Neuron (in vitro differentiated cells): ENCODE measurements at regions not wholly inside any gene's neighbourhood (a gene's known extent, or its start where the extent isn't known, plus 50 kb on each side); places are given as distances from the start of the nearest gene placed in this dataset.
"Not testable (repeated sequence)": the region's sequence is repeated elsewhere in the genome, so short reads cannot be mapped to it uniquely, and the experiment has no call there.

Source experiments
- H2AFZ ChIP-seq: one replicate; pipeline ENCODE4 v1.6.1; 2013; ENCODE audit warnings: low read depth, mild to moderate bottlenecking, inconsistent platforms, low read length, moderate library complexity
- H3K27me3 ChIP-seq: one replicate; pipeline ENCODE4 v1.6.1; 2013; ENCODE audit warnings: low read length; ENCODE audit not compliant: insufficient read depth
- H3K36me3 ChIP-seq: one replicate; pipeline ENCODE4 v1.6.1; 2013; ENCODE audit warnings: low read length; ENCODE audit not compliant: insufficient read depth
- H3K4me1 ChIP-seq: one replicate; pipeline ENCODE4 v1.6.1; 2013; ENCODE audit warnings: low read length; ENCODE audit not compliant: insufficient read depth
- H3K4me3 ChIP-seq: 2 replicates; pipeline ENCODE4 v1.5.1; 2013; ENCODE audit warnings: mild to moderate bottlenecking, low read length, moderate library complexity
- H3K9me3 ChIP-seq: one replicate; pipeline ENCODE4 v1.6.1; 2013; ENCODE audit warnings: low read length

GRCh38 chr4:138871555-138871875 lies 144.1 kb upstream of the NOCT start:
- Histone ChIP-seq H3K4me1 (peaks cover 2% of the 10 kb centered on the region), H3K36me3 (no peaks in the 10 kb centered on the region), H3K9me3 (no peaks in the 10 kb centered on the region), H3K27me3 (peaks cover 2% of the 10 kb centered on the region), H3K4me3 (no peak overlapping the region), H2AFZ (no peak overlapping the region)

GRCh38 chr4:138870737-138871554 lies 144.6 kb upstream of the NOCT start:
- H3K4me1 ChIP-seq = peaks cover 2% of the 10 kb centered on the region
- peak overlapping the region; percentile 2 for H2AFZ ChIP-seq
- H3K27me3 ChIP-seq = no peaks in the 10 kb centered on the region
- H3K4me3 ChIP-seq = no peak overlapping the region
- H3K36me3 ChIP-seq = no peaks in the 10 kb centered on the region
- H3K9me3 ChIP-seq = no peaks in the 10 kb centered on the region

GRCh38 chr4:138869631-138870030 lies 145.9 kb upstream of the NOCT start:
- Histone ChIP-seq H3K9me3 (no peaks in the 10 kb centered on the region), H3K36me3 (no peaks in the 10 kb centered on the region), H3K27me3 (no peaks in the 10 kb centered on the region), H3K4me3 (no peak overlapping the region), H3K4me1 (peaks cover 2% of the 10 kb centered on the region), H2AFZ (no peak overlapping the region)

- no peak overlapping the region for H2AFZ ChIP-seq
- H3K27me3 ChIP-seq = no peaks in the 10 kb centered on the region
- H3K4me1 ChIP-seq = peaks cover 2% of the 10 kb centered on the region
- no peaks in the 10 kb centered on the region for H3K9me3 ChIP-seq
- H3K4me3 ChIP-seq = no peak overlapping the region
- no peaks in the 10 kb centered on the region for H3K36me3 ChIP-seq
Measured at GRCh38 chr4:138869165-138869564, 146.4 kb upstream of the NOCT start.

- Histone ChIP-seq H3K9me3 (no peaks in the 10 kb centered on the region), H3K36me3 (no peaks in the 10 kb centered on the region), H3K27me3 (no peaks in the 10 kb centered on the region), H2AFZ (no peak overlapping the region), H3K4me3 (no peak overlapping the region), H3K4me1 (peaks cover 2% of the 10 kb centered on the region)
Measured at GRCh38 chr4:138868562-138868961, 147.0 kb upstream of the NOCT start.

- Histone ChIP-seq H3K9me3 (no peaks in the 10 kb centered on the region), H3K27me3 (no peaks in the 10 kb centered on the region), H3K4me1 (peaks cover 2% of the 10 kb centered on the region), H2AFZ (no peak overlapping the region), H3K36me3 (no peaks in the 10 kb centered on the region), H3K4me3 (no peak overlapping the region)
Measured at GRCh38 chr4:138867404-138867803, 148.2 kb upstream of the NOCT start.

GRCh38 chr4:138866314-138866713 lies 149.3 kb upstream of the NOCT start:
- H3K36me3 ChIP-seq = no peaks in the 10 kb centered on the region
- no peak overlapping the region for H3K4me3 ChIP-seq
- peaks cover 4% of the 10 kb centered on the region for H3K4me1 ChIP-seq
- no peaks in the 10 kb centered on the region for H3K27me3 ChIP-seq
- no peaks in the 10 kb centered on the region for H3K9me3 ChIP-seq
- H2AFZ ChIP-seq = no peak overlapping the region

- H3K36me3 ChIP-seq = no peaks in the 10 kb centered on the region
- no peaks in the 10 kb centered on the region for H3K27me3 ChIP-seq
- H3K4me1 ChIP-seq = peaks cover 7% of the 10 kb centered on the region
- H3K4me3 ChIP-seq = no peak overlapping the region
- H2AFZ ChIP-seq = no peak overlapping the region
- H3K9me3 ChIP-seq = no peaks in the 10 kb centered on the region
Measured at GRCh38 chr4:138865765-138866164, 149.8 kb upstream of the NOCT start.

GRCh38 chr4:138864961-138865720 lies 150.4 kb upstream of the NOCT start:
- H3K27me3 ChIP-seq = no peaks in the 10 kb centered on the region
- no peaks in the 10 kb centered on the region for H3K36me3 ChIP-seq
- no peak overlapping the region for H2AFZ ChIP-seq
- peaks cover 7% of the 10 kb centered on the region for H3K4me1 ChIP-seq
- H3K4me3 ChIP-seq = no peak overlapping the region
- H3K9me3 ChIP-seq = no peaks in the 10 kb centered on the region

- Histone ChIP-seq H3K36me3 (no peaks in the 10 kb centered on the region), H2AFZ (no peak overlapping the region), H3K4me1 (peaks cover 7% of the 10 kb centered on the region), H3K9me3 (no peaks in the 10 kb centered on the region), H3K27me3 (no peaks in the 10 kb centered on the region), H3K4me3 (no peak overlapping the region)
Measured at GRCh38 chr4:138863160-138863559, 152.4 kb upstream of the NOCT start.

GRCh38 chr4:138861135-138861534 lies 154.4 kb upstream of the NOCT start:
- no peaks in the 10 kb centered on the region for H3K9me3 ChIP-seq
- no peak overlapping the region for H3K4me3 ChIP-seq
- no peaks in the 10 kb centered on the region for H3K36me3 ChIP-seq
- peaks cover 7% of the 10 kb centered on the region for H3K4me1 ChIP-seq
- H3K27me3 ChIP-seq = no peaks in the 10 kb centered on the region
- no peak overlapping the region for H2AFZ ChIP-seq

GRCh38 chr4:138860357-138860756 lies 155.2 kb upstream of the NOCT start:
- H3K36me3 ChIP-seq, H3K9me3 ChIP-seq, H3K4me1 ChIP-seq, H3K4me3 ChIP-seq, H3K27me3 ChIP-seq, H2AFZ ChIP-seq: not testable (repeated sequence)

GRCh38 chr4:138859254-138859653 lies 156.3 kb upstream of the NOCT start:
- peaks cover 7% of the 10 kb centered on the region for H3K4me1 ChIP-seq
- no peaks in the 10 kb centered on the region for H3K27me3 ChIP-seq
- no peaks in the 10 kb centered on the region for H3K9me3 ChIP-seq
- no peaks in the 10 kb centered on the region for H3K36me3 ChIP-seq
- no peak overlapping the region for H2AFZ ChIP-seq
- no peak overlapping the region for H3K4me3 ChIP-seq
